GM08714 (cell line): ENCODE measurements at regions not wholly inside any gene's neighbourhood (a gene's known extent, or its start where the extent isn't known, plus 50 kb on each side); places are given as distances from the start of the nearest gene placed in this dataset.
A peak's percentile ranks its signal among the peaks of the same experiment; 100 is the strongest.
"Not testable (repeated sequence)": the region's sequence is repeated elsewhere in the genome, so short reads cannot be mapped to it uniquely, and the experiment has no call there.

ENCODE experiments used
- H3K4me3 ChIP-seq: fragments of 200-500 bp; sonication (Bioruptor generic); 2 replicates; pipeline ENCODE4 v1.5.1; 2014; ENCODE audit warnings: mild to moderate bottlenecking, low read length, inconsistent platforms

GRCh38 chr16:29081829-29082639 is 97.2 kb downstream of the LAT start:
- H3K4me3 ChIP-seq, result peak overlapping the region; percentile 56; the same call in 1 of the 2 replicates

DNA sequence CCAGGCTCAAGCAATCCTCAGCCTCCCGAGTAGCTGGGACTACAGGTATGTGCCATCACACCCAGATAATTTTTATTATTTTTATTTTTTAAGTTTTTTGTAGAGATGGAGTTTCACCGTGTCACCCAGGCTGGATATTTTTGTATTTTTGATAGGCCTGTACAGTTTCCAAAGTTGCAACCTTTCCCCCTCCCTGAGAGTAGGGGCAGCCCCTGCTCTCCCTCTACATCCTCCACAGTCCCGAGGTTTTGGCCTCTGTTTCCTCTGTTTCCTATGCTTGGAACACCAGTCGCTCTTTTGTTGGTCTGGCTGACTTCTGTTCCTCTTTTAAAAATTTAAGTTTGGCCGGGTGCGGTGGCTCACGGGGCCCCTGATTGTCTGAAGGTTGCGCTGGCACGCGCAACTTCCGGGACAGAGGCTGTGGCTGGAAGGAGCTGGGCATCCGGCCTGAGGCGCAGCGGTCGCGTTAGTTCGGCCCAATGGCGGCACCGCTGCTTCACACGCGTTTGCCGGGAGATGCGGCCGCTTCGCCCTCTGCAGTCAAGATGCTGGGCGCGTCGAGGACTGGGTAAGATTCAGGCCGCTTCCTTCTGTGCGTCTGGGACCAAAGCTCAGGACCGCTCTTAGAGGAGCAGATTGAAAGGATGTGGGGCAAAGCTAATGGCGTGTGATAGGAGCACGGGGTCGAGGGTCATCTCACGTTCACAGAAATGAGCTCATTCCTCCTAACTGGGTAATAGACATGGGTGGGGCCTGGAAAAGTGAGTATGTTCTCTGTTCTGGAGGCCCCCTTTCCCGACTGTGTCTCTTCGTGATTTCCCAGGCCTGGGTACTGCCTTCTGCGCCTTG is 89.9 kb downstream of the LAT start:
- H3K4me3 ChIP-seq, result peak overlapping the region; percentile 67; the same call in 1 of the 2 replicates

DNA sequence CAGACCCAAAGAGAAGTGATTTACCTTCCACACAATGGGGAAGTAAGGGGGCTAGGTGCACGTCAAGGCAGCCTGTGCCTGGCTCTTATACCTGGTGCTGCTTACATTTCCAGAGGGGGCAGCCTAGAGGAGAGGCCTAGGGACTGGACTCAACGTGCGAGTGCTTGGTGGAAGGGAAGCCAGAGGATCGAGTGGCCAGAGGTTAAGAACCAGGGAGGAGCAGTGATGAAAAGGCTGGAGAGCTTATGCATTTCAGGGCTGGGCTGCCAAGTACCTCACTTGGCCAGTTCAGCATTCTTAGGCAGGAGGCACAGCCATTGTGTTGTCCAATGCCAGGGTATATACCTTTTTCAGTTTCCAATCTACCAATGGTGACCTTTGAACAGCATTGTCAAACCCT is 77.4 kb downstream of the LAT start:
- H3K4me3 ChIP-seq, result not testable (repeated sequence)

DNA sequence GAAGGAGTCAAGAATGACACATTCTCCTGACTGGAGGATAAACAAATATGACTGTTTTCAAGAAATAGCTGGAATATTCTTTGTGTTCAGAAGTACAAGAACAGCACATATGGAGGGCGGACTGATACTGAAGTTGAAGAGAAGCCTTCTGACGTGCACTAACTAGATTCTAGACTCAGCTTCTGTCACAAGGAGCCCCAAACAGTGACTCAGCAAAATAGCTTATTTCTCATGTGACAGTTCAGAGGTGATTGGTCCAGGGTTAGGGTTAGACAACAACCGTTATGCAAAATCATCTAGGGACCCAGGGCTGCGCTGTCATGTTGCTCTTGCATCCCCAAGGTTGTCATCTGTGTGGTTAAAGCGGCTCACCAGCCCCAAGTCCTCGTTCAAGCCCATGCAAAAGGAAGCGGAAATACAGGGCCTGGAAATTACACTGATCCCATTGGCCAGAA is 76.6 kb downstream of the LAT start:
- H3K4me3 ChIP-seq, result not testable (repeated sequence)

- H3K4me3 ChIP-seq, result not testable (repeated sequence)
These were observed 75.4 kb downstream of the LAT start for GRCh38 chr16:29060022-29060810.

- not testable (repeated sequence) for H3K4me3 ChIP-seq
These were observed 74.7 kb downstream of the LAT start for GRCh38 chr16:29059575-29059974.
